OCI-LY3 (cell line): ENCODE measurements at regions not wholly inside any gene's neighbourhood (a gene's known extent, or its start where the extent isn't known, plus 50 kb on each side); places are given as distances from the start of the nearest gene placed in this dataset.

Experiments used
- H2AFZ ChIP-seq: fragments of 200-600, 300-600 bp; shearing (Covaris generic); 2 replicates; pipeline ENCODE4 v1.6.0; 2014; ENCODE audit warnings: antibody characterized with exemption, low read depth, low read length
- H3K27ac ChIP-seq: fragments of 200-600, 300-600 bp; sonication (generic); 2 replicates; pipeline ENCODE4 v1.5.1; 2014; ENCODE audit warnings: mild to moderate bottlenecking, low read length, moderate library complexity, mixed read lengths
- H3K27me3 ChIP-seq: fragments of 200-600, 300-600 bp; sonication (generic); 2 replicates; pipeline ENCODE4 v1.6.1; 2014; ENCODE audit warnings: low read depth, low read length, mixed read lengths
- H3K36me3 ChIP-seq: fragments of 200-600, 300-600 bp; sonication (generic); replicated peaks from 2 replicates; pipeline ENCODE3; 2014; ENCODE audit warnings: low read depth, low read length, mixed read lengths
- H3K4me1 ChIP-seq: fragments of 300-600, 200-600 bp; sonication (generic); 2 replicates; pipeline ENCODE4 v1.6.1; 2014; ENCODE audit warnings: low read length, mixed read lengths
- H3K4me2 ChIP-seq: fragments of 200-600, 300-600 bp; sonication (generic); 2 replicates; pipeline ENCODE4 v1.6.1; 2014; ENCODE audit warnings: low read length, mixed read lengths
- H3K4me3 ChIP-seq: fragments of 300-600, 200-600 bp; sonication (generic); 2 replicates; pipeline ENCODE4 v1.5.1; 2014; ENCODE audit warnings: antibody characterized with exemption, mild to moderate bottlenecking, low read length, moderate library complexity
- H3K79me2 ChIP-seq: fragments of 300-600, 200-600 bp; shearing (Covaris generic); 2 replicates; pipeline ENCODE4 v1.6.1; 2014; ENCODE audit warnings: mild to moderate bottlenecking, low read length, mixed read lengths
- H3K9ac ChIP-seq: fragments of 300-600, 200-600 bp; shearing (Covaris generic); 2 replicates; pipeline ENCODE4 v1.6.0; 2014; ENCODE audit warnings: mild to moderate bottlenecking, low read length, moderate library complexity
- H3K9me3 ChIP-seq: fragments of 200-600, 300-600 bp; shearing (Covaris generic); 2 replicates; pipeline ENCODE4 v1.6.1; 2014; ENCODE audit warnings: low read length, mixed read lengths; ENCODE audit not compliant: insufficient read depth
- H4K20me1 ChIP-seq: fragments of 200-600, 300-600 bp; sonication (generic); 2 replicates; pipeline ENCODE4 v1.6.1; 2016; ENCODE audit warnings: low read length, mixed read lengths; ENCODE audit not compliant: insufficient read depth
- CTCF ChIP-seq: fragments of 200-600, 300-600 bp; sonication (generic); IDR thresholded peaks from 2 replicates; pipeline ENCODE4 v1.5.1; 2014; ENCODE audit warnings: antibody characterized with exemption, low read length, low read depth
- EZH2phosphoT487 ChIP-seq: fragments of 200-600 bp; shearing (Covaris generic); IDR thresholded peaks from 2 replicates; pipeline ENCODE4 v1.6.1; 2018; ENCODE audit warnings: antibody characterized with exemption, mixed run types, low read depth

DNA sequence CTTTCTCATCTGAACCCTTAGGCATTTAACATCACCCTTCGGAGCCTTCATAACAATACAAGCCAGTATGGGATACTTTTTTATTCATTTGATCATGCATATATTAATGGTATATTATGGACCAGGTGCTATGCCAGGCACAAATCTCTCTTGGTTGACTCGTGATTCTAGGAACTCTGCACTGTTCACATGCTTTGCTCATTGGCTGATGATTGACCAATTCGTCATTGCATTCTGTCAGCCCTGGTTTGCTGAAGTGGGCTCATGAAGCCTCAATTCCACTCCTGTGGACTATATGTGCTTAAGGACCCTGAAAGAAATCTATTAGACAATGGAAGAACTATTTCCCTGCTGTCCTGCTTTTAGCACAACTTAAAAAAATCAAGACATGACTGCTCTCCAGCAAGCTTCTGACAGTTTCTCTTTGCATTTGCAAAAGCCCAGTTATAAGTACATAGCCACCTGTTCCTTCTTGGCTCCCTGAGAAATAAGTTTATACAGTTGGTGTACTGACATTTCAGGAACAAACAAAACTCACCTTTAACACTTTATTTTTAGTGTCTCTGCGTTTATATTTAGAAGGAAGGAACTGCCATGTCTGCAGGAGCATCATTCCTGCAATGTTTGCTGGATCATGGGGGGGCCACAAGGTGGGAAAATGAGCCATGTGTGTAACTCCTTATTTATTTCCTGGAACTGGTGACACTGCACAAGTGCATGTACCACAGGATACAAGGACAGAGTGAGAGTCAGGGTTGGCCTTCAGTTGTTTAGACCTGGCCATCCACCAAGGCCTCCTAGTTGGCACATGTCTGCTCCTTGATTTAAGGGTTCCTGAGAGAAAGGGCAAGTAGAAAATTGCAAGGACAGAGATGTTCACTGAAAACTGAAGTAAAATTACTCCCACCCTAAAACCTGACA is 146.0 kb upstream of the NAMPT start:
- TF ChIP-seq CTCF (no peak), EZH2phosphoT487 (no peak)

GRCh38 chr7:106430103-106430502 is 145.3 kb upstream of the NAMPT start:
- Histone ChIP-seq H3K4me2 (no peak overlapping the region), H3K27me3 (no peaks in the 10 kb centered on the region), H3K36me3 (no peaks in the 10 kb centered on the region), H3K9me3 (no peaks in the 10 kb centered on the region), H3K4me1 (peaks cover 15% of the 10 kb centered on the region), H4K20me1 (no peaks in the 10 kb centered on the region), H2AFZ (no peak overlapping the region), H3K27ac (no peak overlapping the region), H3K9ac (no peak overlapping the region), H3K4me3 (no peak overlapping the region), H3K79me2 (no peaks in the 10 kb centered on the region)
- TF ChIP-seq EZH2phosphoT487 (no peak), CTCF (no peak)

More for the DNA sequence above, 146.0 kb upstream of the NAMPT start:
- Histone ChIP-seq H3K36me3 (no peaks in the 10 kb centered on the region), H4K20me1 (no peaks in the 10 kb centered on the region), H3K4me3 (no peak overlapping the region), H3K9ac (no peak overlapping the region), H3K27me3 (no peaks in the 10 kb centered on the region), H3K9me3 (no peaks in the 10 kb centered on the region), H3K4me2 (no peak overlapping the region), H3K27ac (no peak overlapping the region), H3K79me2 (no peaks in the 10 kb centered on the region), H3K4me1 (peaks cover 8% of the 10 kb centered on the region), H2AFZ (no peak overlapping the region)

DNA sequence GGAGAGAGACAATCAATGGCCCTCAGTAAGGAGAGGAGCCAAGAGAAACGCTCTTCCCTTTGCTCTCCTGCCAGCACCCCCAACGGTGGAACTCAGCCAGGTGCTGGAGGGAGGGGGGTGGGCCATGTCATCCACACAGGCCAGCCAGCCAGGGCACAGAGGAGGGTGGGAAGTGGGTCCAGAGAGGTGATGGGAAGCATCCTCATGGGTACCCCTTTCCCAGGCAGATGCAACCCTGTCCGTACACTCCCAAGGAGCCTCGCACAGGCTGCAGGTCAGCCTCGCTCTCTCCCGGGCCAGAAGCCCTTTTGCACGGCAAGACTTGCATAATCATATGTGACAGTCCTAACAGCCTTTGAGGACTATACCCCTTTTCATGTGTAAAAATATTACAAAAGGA is 142.0 kb upstream of the NAMPT start:
- H3K4me1 ChIP-seq, result peaks cover 46% of the 10 kb centered on the region
- H3K36me3 ChIP-seq, result no peaks in the 10 kb centered on the region
- no peak overlapping the region for H3K27ac ChIP-seq
- H2AFZ ChIP-seq, result no peak overlapping the region
- no peaks in the 10 kb centered on the region for H3K9me3 ChIP-seq
- no peaks in the 10 kb centered on the region for H4K20me1 ChIP-seq
- TF ChIP-seq EZH2phosphoT487, result no peak
- no peak for TF ChIP-seq CTCF
- no peaks in the 10 kb centered on the region for H3K27me3 ChIP-seq
- H3K4me2 ChIP-seq, result no peak overlapping the region
- H3K4me3 ChIP-seq, result no peak overlapping the region
- no peaks in the 10 kb centered on the region for H3K79me2 ChIP-seq
- no peak overlapping the region for H3K9ac ChIP-seq

GRCh38 chr7:106425017-106425719 is 140.4 kb upstream of the NAMPT start:
- peak overlapping the region; percentile 92 for H3K4me2 ChIP-seq
- H3K36me3 ChIP-seq, result no peaks in the 10 kb centered on the region
- no peaks in the 10 kb centered on the region for H3K27me3 ChIP-seq
- H3K4me3 ChIP-seq, result peak overlapping the region; percentile 63
- no peaks in the 10 kb centered on the region for H4K20me1 ChIP-seq
- TF ChIP-seq EZH2phosphoT487 (no peak), CTCF (no peak)
- H3K9ac ChIP-seq, result peak overlapping the region; percentile 66
- peak overlapping the region; percentile 93 for H3K27ac ChIP-seq
- no peaks in the 10 kb centered on the region for H3K9me3 ChIP-seq
- peak overlapping the region; percentile 35; the same call in 1 of the 2 replicates for H2AFZ ChIP-seq
- no peaks in the 10 kb centered on the region for H3K79me2 ChIP-seq
- H3K4me1 ChIP-seq, result peaks cover 59% of the 10 kb centered on the region
